Neural cell (in vitro differentiated cells): ENCODE measurements at regions not wholly inside any gene's neighbourhood (a gene's known extent, or its start where the extent isn't known, plus 50 kb on each side); places are given as distances from the start of the nearest gene placed in this dataset.
A peak's percentile ranks its signal among the peaks of the same experiment; 100 is the strongest.
"Not testable (repeated sequence)": the region's sequence is repeated elsewhere in the genome, so short reads cannot be mapped to it uniquely, and the experiment has no call there.

ENCODE experiments used
- H2AFZ ChIP-seq: fragments of 200-600, 300-800 bp; sonication (generic), shearing (Covaris generic); 2 replicates; pipeline ENCODE4 v1.6.0; 2014; ENCODE audit warnings: low read depth, mild to moderate bottlenecking, antibody characterized with exemption, low read length, moderate library complexity
- H3F3A ChIP-seq: fragments of 200-600 bp; shearing (Covaris generic); 2 replicates; pipeline ENCODE4 v1.6.1; 2016; ENCODE audit warnings: mild to moderate bottlenecking, moderate library complexity, mixed read lengths, antibody characterized with exemption, low read length; ENCODE audit not compliant: insufficient read depth, poor library complexity, severe bottlenecking
- H3K27ac ChIP-seq: fragments of 200-600, 300-800 bp; sonication (generic), shearing (Covaris generic); 2 replicates; pipeline ENCODE4 v1.5.1; 2014; ENCODE audit warnings: mild to moderate bottlenecking, low read length, moderate library complexity
- H3K27me3 ChIP-seq: fragments of 300-800, 200-600 bp; sonication (generic), shearing (Covaris generic); 2 replicates; pipeline ENCODE4 v1.6.0; 2014; ENCODE audit warnings: mild to moderate bottlenecking, low read depth, low read length, moderate library complexity; ENCODE audit not compliant: insufficient read depth
- H3K36me3 ChIP-seq: fragments of 300-800, 200-600 bp; sonication (generic), shearing (Covaris generic); 2 replicates; pipeline ENCODE4 v1.5.1; 2014; ENCODE audit warnings: mild to moderate bottlenecking, antibody characterized with exemption, low read length, moderate library complexity; ENCODE audit not compliant: insufficient read depth
- H3K4me2 ChIP-seq: fragments of 300-800, 200-600 bp; sonication (generic), shearing (Covaris generic); 2 replicates; pipeline ENCODE4 v1.6.0; 2014; ENCODE audit warnings: mild to moderate bottlenecking, low read length
- H3K4me3 ChIP-seq: fragments of 300-800, 200-600 bp; sonication (generic), shearing (Covaris generic); 2 replicates; pipeline ENCODE4 v1.5.1; 2014; ENCODE audit warnings: mild to moderate bottlenecking, low read length, moderate library complexity
- H3K79me2 ChIP-seq: fragments of 200-600 bp; shearing (Covaris generic); replicated peaks from 2 replicates; pipeline ENCODE4 v1.6.0; 2014; ENCODE audit warnings: mild to moderate bottlenecking, low read length, moderate library complexity; ENCODE audit not compliant: insufficient read depth
- H3K9ac ChIP-seq: fragments of 300-800, 200-600 bp; sonication (generic), shearing (Covaris generic); 2 replicates; pipeline ENCODE4 v1.6.1; 2016; ENCODE audit warnings: mild to moderate bottlenecking, low read length, mixed read lengths
- H3K9me2 ChIP-seq: fragments of 200-600 bp; shearing (Covaris generic); 2 replicates; pipeline ENCODE4 v1.6.1; 2016; ENCODE audit warnings: mild to moderate bottlenecking, low read length, mixed read lengths; ENCODE audit not compliant: insufficient read depth
- H3K9me3 ChIP-seq: fragments of 200-600, 300-800 bp; sonication (generic), shearing (Covaris generic); 2 replicates; pipeline ENCODE4 v1.6.1; 2016; ENCODE audit warnings: mild to moderate bottlenecking, mixed run types, low read length, moderate library complexity, mixed read lengths
- H4K20me1 ChIP-seq: fragments of 200-600 bp; shearing (Covaris generic); 2 replicates; pipeline ENCODE4 v1.6.1; 2016; ENCODE audit warnings: mild to moderate bottlenecking, mixed run types; ENCODE audit not compliant: insufficient read depth
- EP300 ChIP-seq: fragments of 450-650 bp; conservative IDR thresholded peaks from 2 replicates; pipeline ENCODE4 v1.6.1; 2014; ENCODE audit warnings: antibody characterized with exemption, mild to moderate bottlenecking, moderate library complexity; ENCODE audit not compliant: poor library complexity, severe bottlenecking
- EZH2 ChIP-seq: fragments of 200-600, 300-800 bp; shearing (Covaris generic), sonication (generic); IDR thresholded peaks from 2 replicates; pipeline ENCODE4 v1.6.1; 2014; ENCODE audit warnings: antibody characterized with exemption, low read length, borderline replicate concordance, mild to moderate bottlenecking; ENCODE audit not compliant: insufficient read depth, poor library complexity, severe bottlenecking
- MXI1 ChIP-seq: fragments of 450-650 bp; conservative IDR thresholded peaks from 2 replicates; pipeline ENCODE4 v1.6.1; 2014; ENCODE audit warnings: antibody characterized with exemption, mild to moderate bottlenecking; ENCODE audit not compliant: poor library complexity, severe bottlenecking
- POLR2AphosphoS5 ChIP-seq: IDR thresholded peaks from 2 replicates; pipeline ENCODE4 v1.6.1; 2012
- RAD21 ChIP-seq: fragments of 450-650 bp; conservative IDR thresholded peaks from 2 replicates; pipeline ENCODE4 v1.6.1; 2014; ENCODE audit warnings: antibody characterized with exemption, mild to moderate bottlenecking, moderate library complexity
- REST ChIP-seq: IDR thresholded peaks from 2 replicates; pipeline ENCODE4 v1.6.1; 2012; ENCODE audit warnings: borderline replicate concordance
- SMC3 ChIP-seq: fragments of 450-650 bp; conservative IDR thresholded peaks from 2 replicates; pipeline ENCODE4 v1.6.1; 2014; ENCODE audit warnings: antibody characterized with exemption, mild to moderate bottlenecking, moderate library complexity; ENCODE audit not compliant: poor library complexity
- TAF1 ChIP-seq: IDR thresholded peaks from 2 replicates; pipeline ENCODE4 v1.6.1; 2012; ENCODE audit warnings: low read depth
- TF ChIP-seq, protein P1 (sequence below): fragments of 450-650 bp; IDR thresholded peaks from 2 replicates; pipeline ENCODE4 v1.5.1; 2014; ENCODE audit warnings: antibody characterized with exemption, mild to moderate bottlenecking, moderate library complexity; ENCODE audit not compliant: poor library complexity, severe bottlenecking

DNA sequence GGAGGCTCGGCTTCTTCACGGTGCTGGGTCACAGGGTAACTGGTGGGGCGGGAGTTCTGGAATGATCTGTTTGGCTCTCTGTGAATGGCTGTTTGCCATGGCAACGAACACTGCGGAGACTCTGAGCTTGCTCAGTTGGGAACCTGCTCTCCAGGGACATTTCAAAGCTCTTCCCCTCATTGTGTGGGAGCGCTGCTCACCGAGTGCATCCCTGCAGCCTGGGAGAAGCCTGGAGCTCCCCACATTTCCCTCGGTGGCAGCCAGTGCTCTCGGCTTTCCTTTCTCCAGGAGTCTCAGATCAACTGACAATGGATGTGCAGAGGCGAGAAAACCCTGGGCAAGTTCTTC lies 57.6 kb upstream of the CACUL1 start:
- Histone ChIP-seq H3K4me3 (peak overlapping the region; percentile 23), H3K36me3 (no peaks in the 10 kb centered on the region), H2AFZ (peak overlapping the region; percentile 15), H3K27me3 (no peaks in the 10 kb centered on the region), H3K4me2 (no peak overlapping the region), H3K9me2 (no peaks in the 10 kb centered on the region), H3K79me2 (no peaks in the 10 kb centered on the region), H3K9me3 (no peaks in the 10 kb centered on the region), H3K27ac (peak overlapping the region; percentile 47), H3F3A (no peaks in the 10 kb centered on the region), H3K9ac (peak overlapping the region; percentile 28), H4K20me1 (no peaks in the 10 kb centered on the region)
- TF ChIP-seq EP300 (peak; percentile 38), POLR2AphosphoS5 (peak; percentile 23), TAF1 (no peak), RAD21 (peak; percentile 15)

GRCh38 chr10:118813001-118813400 lies 58.2 kb upstream of the CACUL1 start:
- H3K79me2 ChIP-seq, H3K9me3 ChIP-seq, H3K9me2 ChIP-seq, H2AFZ ChIP-seq, H3K36me3 ChIP-seq, H3K4me3 ChIP-seq, H3F3A ChIP-seq, H3K27me3 ChIP-seq, H4K20me1 ChIP-seq, H3K4me2 ChIP-seq: not testable (repeated sequence)
- H3K27ac ChIP-seq: peak overlapping the region; percentile 47
- peak overlapping the region; percentile 28 for H3K9ac ChIP-seq

GRCh38 chr10:118816471-118817168 lies 61.9 kb upstream of the CACUL1 start:
- H3K27ac ChIP-seq: no peak overlapping the region
- no peaks in the 10 kb centered on the region for H3K9me2 ChIP-seq
- H3K36me3 ChIP-seq: no peaks in the 10 kb centered on the region
- no peaks in the 10 kb centered on the region for H4K20me1 ChIP-seq
- H3K4me3 ChIP-seq: no peak overlapping the region
- H3K79me2 ChIP-seq: no peaks in the 10 kb centered on the region
- H3K9ac ChIP-seq: no peak overlapping the region
- no peak overlapping the region for H2AFZ ChIP-seq
- H3K27me3 ChIP-seq: no peaks in the 10 kb centered on the region
- H3F3A ChIP-seq: no peaks in the 10 kb centered on the region
- H3K4me2 ChIP-seq: no peak overlapping the region
- TF ChIP-seq REST: no peak
- TF ChIP-seq, protein P1, sequence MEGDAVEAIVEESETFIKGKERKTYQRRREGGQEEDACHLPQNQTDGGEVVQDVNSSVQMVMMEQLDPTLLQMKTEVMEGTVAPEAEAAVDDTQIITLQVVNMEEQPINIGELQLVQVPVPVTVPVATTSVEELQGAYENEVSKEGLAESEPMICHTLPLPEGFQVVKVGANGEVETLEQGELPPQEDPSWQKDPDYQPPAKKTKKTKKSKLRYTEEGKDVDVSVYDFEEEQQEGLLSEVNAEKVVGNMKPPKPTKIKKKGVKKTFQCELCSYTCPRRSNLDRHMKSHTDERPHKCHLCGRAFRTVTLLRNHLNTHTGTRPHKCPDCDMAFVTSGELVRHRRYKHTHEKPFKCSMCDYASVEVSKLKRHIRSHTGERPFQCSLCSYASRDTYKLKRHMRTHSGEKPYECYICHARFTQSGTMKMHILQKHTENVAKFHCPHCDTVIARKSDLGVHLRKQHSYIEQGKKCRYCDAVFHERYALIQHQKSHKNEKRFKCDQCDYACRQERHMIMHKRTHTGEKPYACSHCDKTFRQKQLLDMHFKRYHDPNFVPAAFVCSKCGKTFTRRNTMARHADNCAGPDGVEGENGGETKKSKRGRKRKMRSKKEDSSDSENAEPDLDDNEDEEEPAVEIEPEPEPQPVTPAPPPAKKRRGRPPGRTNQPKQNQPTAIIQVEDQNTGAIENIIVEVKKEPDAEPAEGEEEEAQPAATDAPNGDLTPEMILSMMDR: no peak
- TF ChIP-seq MXI1: no peak
- TF ChIP-seq POLR2AphosphoS5: no peak
- TF ChIP-seq EZH2: no peak
- TF ChIP-seq TAF1: no peak
- TF ChIP-seq EP300: no peak
- no peak for TF ChIP-seq RAD21
- no peak for TF ChIP-seq SMC3
- H3K9me3 ChIP-seq: no peaks in the 10 kb centered on the region
